ENCODE measurements at regions not wholly inside any gene's neighbourhood (a gene's known extent, or its start where the extent isn't known, plus 50 kb on each side); places are given as distances from the start of the nearest gene placed in this dataset.

DNA sequence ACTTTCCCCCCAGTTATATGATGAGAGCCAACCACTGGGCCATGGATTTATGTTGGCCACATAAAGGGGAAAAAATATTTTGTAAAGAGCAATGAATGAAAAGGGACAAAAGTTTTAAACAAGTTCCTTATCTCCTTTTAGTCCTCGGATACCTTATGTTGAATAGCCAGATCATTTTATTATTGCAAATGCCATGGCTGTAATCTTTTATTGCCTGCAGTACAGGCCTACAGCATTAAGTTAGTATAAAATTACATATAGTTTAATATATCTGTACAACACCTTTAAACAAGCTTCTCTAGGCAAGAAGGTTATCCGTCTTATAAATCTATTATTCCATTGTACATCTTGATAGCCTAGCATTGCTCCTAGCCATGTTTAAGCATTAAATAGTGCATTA, 93.9 kb upstream of the SLC35B3 start:
- DNase-seq = no peak
- H3K4me3 ChIP-seq (ENCODE audit: low read depth in 1 of 3, low read length in 3 of 3) = no peak overlapping the region
- H3K27me3 ChIP-seq (ENCODE audit: control insufficient read depth in 3 of 3, insufficient read depth in 3 of 3, low read length in 3 of 3) = no peaks in the 10 kb centered on the region
- no peaks in the 10 kb centered on the region for H3K9me3 ChIP-seq (ENCODE audit: control insufficient read depth in 2 of 2, insufficient read depth in 1 of 2, low read depth in 1 of 2, low read length in 1 of 2)
- FAIRE-seq = no peak
- no peaks in the 10 kb centered on the region for H3K36me3 ChIP-seq (ENCODE audit: control insufficient read depth in 3 of 3, insufficient read depth in 2 of 3, low read depth in 1 of 3, low read length in 3 of 3)
- no peak overlapping the region for H3K27ac ChIP-seq (ENCODE audit: low read depth in 1 of 3, low read length in 2 of 3)
- 49 to 79% (median 63%) methylated on average over 2 of the region's 2 CpGs for WGBS, 3 donors
- H3K4me1 ChIP-seq (ENCODE audit: control insufficient read depth in 3 of 3, insufficient read depth in 2 of 3, low read depth in 1 of 3, low read length in 2 of 3) = no peaks in the 10 kb centered on the region

DNA sequence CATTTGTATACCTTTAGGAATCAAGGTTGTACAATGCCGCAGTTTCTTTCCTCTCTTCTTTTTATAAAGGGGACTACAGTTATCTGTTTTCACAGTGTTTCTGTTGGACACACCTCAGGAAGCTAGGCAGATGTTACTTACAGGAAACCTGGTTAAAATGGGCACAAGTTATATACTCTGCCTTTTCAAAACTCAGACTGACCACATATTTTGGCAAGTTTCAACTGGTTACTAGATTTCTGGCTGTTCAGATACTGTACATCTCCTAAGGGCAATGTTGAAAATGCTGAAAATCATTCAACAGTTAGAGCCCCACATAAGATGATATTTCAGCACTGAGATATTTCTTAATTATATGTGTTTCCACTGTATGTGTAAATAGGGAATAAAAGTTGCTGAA, 92.5 kb upstream of the SLC35B3 start:
- Histone ChIP-seq H3K4me3 (ENCODE audit: low read depth in 1 of 3, low read length in 3 of 3) (no peak overlapping the region), H3K27me3 (ENCODE audit: control insufficient read depth in 3 of 3, insufficient read depth in 3 of 3, low read length in 3 of 3) (no peaks in the 10 kb centered on the region), H3K4me1 (ENCODE audit: control insufficient read depth in 3 of 3, insufficient read depth in 2 of 3, low read depth in 1 of 3, low read length in 2 of 3) (no peaks in the 10 kb centered on the region), H3K27ac (ENCODE audit: low read depth in 1 of 3, low read length in 2 of 3) (no peak overlapping the region), H3K36me3 (ENCODE audit: control insufficient read depth in 3 of 3, insufficient read depth in 2 of 3, low read depth in 1 of 3, low read length in 3 of 3) (no peaks in the 10 kb centered on the region), H3K9me3 (ENCODE audit: control insufficient read depth in 2 of 2, insufficient read depth in 1 of 2, low read depth in 1 of 2, low read length in 1 of 2) (no peaks in the 10 kb centered on the region)
- FAIRE-seq (no peak), DNase-seq (no peak)
- 86 to 100% (median 92%) methylated on average over 1 of the region's 1 CpG for WGBS, 3 donors

DNA sequence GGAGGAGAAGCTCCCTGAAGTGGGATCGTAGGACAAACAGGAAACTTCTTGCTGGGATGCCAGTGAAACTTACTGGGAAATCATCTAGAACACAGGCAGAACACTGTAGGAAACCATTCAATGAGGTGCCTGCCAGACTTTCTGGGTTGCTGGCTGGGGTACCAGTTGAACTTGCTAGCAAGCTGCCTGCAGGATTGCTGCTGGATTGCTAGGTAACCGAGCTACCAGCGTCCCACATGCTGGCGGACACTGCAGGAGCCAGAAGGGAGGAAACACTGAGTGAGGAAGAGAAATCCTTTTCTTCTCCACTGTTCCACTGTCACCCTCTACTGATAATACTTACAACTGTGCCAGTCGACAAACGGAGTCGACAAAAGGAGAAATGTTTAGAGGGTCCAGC, 91.3 kb upstream of the SLC35B3 start:
- H3K27me3 ChIP-seq (ENCODE audit: control insufficient read depth in 3 of 3, insufficient read depth in 3 of 3, low read length in 3 of 3) = no peaks in the 10 kb centered on the region
- H3K36me3 ChIP-seq (ENCODE audit: control insufficient read depth in 3 of 3, insufficient read depth in 2 of 3, low read depth in 1 of 3, low read length in 3 of 3) = no peaks in the 10 kb centered on the region
- no peak overlapping the region for H3K4me3 ChIP-seq (ENCODE audit: low read depth in 1 of 3, low read length in 3 of 3)
- no peaks in the 10 kb centered on the region for H3K9me3 ChIP-seq (ENCODE audit: control insufficient read depth in 2 of 2, insufficient read depth in 1 of 2, low read depth in 1 of 2, low read length in 1 of 2)
- WGBS, 3 donors = 64 to 84% (median 79%) methylated on average over 7 of the region's 7 CpGs
- no peak overlapping the region for H3K27ac ChIP-seq (ENCODE audit: low read depth in 1 of 3, low read length in 2 of 3)
- FAIRE-seq (no peak), DNase-seq (no peak)
- no peaks in the 10 kb centered on the region for H3K4me1 ChIP-seq (ENCODE audit: control insufficient read depth in 3 of 3, insufficient read depth in 2 of 3, low read depth in 1 of 3, low read length in 2 of 3)

DNA sequence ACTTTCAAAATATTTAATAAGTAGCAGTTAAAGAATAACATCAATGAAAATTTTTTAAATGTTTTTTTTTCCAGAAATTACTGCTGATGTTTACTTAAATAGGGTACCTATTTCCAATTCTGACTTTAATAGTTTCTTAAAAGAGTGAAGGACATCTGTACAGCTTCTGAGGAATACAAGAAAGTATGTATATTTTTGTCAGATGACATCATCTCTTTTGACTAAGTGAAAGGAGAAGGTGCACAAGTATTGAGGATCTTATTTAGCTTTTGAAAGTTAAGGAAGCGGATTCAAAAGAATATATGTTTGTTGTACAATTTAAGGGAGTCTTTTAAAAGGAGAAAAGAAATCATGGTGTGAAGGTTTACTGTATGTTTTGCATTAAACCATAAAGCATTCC, 90.0 kb upstream of the SLC35B3 start:
- H3K27ac ChIP-seq (ENCODE audit: low read depth in 1 of 3, low read length in 2 of 3) = no peak overlapping the region
- no peak overlapping the region for H3K4me3 ChIP-seq (ENCODE audit: low read depth in 1 of 3, low read length in 3 of 3)
- no peaks in the 10 kb centered on the region for H3K36me3 ChIP-seq (ENCODE audit: control insufficient read depth in 3 of 3, insufficient read depth in 2 of 3, low read depth in 1 of 3, low read length in 3 of 3)
- no peaks in the 10 kb centered on the region for H3K4me1 ChIP-seq (ENCODE audit: control insufficient read depth in 3 of 3, insufficient read depth in 2 of 3, low read depth in 1 of 3, low read length in 2 of 3)
- no peaks in the 10 kb centered on the region for H3K9me3 ChIP-seq (ENCODE audit: control insufficient read depth in 2 of 2, insufficient read depth in 1 of 2, low read depth in 1 of 2, low read length in 1 of 2)
- WGBS, 3 donors = 91 to 95% (median 92%) methylated on average over 1 of the region's 1 CpG
- FAIRE-seq = no peak
- H3K27me3 ChIP-seq (ENCODE audit: control insufficient read depth in 3 of 3, insufficient read depth in 3 of 3, low read length in 3 of 3) = no peaks in the 10 kb centered on the region
- no peak for DNase-seq

DNA sequence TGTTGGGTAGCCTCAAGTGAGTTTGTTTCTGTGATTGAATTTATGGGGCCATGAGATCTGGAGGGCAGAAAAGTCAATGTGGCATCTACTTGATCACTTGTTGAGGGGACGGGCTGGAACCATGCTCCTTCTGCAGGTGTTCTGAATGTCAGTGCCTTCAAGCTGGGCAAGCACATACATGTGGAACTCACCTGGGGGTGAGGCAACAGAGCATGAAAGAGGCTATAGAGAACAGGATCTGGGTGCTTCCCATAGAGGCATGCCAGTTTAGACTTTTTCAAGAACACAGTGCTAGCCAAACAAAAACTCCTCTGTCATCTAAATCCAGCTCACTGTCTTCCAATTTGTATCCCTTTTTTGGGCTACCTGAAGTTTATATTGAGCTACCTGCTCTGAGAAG, 77.8 kb upstream of the SLC35B3 start:
- WGBS, 3 donors = 82 to 94% (median 94%) methylated on average over 1 of the region's 1 CpG
- H3K27ac ChIP-seq (ENCODE audit: low read depth in 1 of 3, low read length in 2 of 3) = no peak overlapping the region
- FAIRE-seq = no peak

DNA sequence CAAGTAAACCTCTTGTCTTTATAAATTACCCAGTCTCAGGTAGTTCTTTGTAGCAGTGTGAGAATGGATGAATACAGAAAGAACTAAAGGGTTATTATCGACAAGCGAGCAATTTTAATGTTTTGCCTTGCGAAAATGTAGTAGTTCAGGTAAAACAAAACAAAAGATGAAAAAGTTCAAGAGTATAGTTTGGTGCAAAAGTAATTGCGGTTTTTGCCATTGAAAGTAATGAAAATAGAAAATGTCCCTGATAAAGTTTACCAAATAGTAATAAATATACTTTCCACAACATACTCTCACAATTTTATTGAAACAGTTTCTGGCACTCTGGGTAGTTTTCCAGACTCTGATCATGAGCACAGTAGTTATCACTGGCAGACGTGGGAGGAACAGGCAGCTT, 71.9 kb upstream of the SLC35B3 start:
- WGBS, 3 donors = 85 to 92% (median 88%) methylated on average over 5 of the region's 5 CpGs
- no peak overlapping the region for H3K27ac ChIP-seq (ENCODE audit: low read depth in 1 of 3, low read length in 2 of 3)
- H3K36me3 ChIP-seq (ENCODE audit: control insufficient read depth in 3 of 3, insufficient read depth in 2 of 3, low read depth in 1 of 3, low read length in 3 of 3) = no peaks in the 10 kb centered on the region
- DNase-seq (no peak), FAIRE-seq (no peak)
- no peaks in the 10 kb centered on the region for H3K4me1 ChIP-seq (ENCODE audit: control insufficient read depth in 3 of 3, insufficient read depth in 2 of 3, low read depth in 1 of 3, low read length in 2 of 3)
- no peaks in the 10 kb centered on the region for H3K9me3 ChIP-seq (ENCODE audit: control insufficient read depth in 2 of 2, insufficient read depth in 1 of 2, low read depth in 1 of 2, low read length in 1 of 2)
- no peaks in the 10 kb centered on the region for H3K27me3 ChIP-seq (ENCODE audit: control insufficient read depth in 3 of 3, insufficient read depth in 3 of 3, low read length in 3 of 3)
- H3K4me3 ChIP-seq (ENCODE audit: low read depth in 1 of 3, low read length in 3 of 3) = no peak overlapping the region

More for the DNA sequence above, 77.8 kb upstream of the SLC35B3 start:
- DNase-seq = no peak
- Histone ChIP-seq H3K27me3 (ENCODE audit: control insufficient read depth in 3 of 3, insufficient read depth in 3 of 3, low read length in 3 of 3) (no peaks in the 10 kb centered on the region), H3K36me3 (ENCODE audit: control insufficient read depth in 3 of 3, insufficient read depth in 2 of 3, low read depth in 1 of 3, low read length in 3 of 3) (no peaks in the 10 kb centered on the region), H3K4me1 (ENCODE audit: control insufficient read depth in 3 of 3, insufficient read depth in 2 of 3, low read depth in 1 of 3, low read length in 2 of 3) (no peaks in the 10 kb centered on the region), H3K4me3 (ENCODE audit: low read depth in 1 of 3, low read length in 3 of 3) (no peak overlapping the region), H3K9me3 (ENCODE audit: control insufficient read depth in 2 of 2, insufficient read depth in 1 of 2, low read depth in 1 of 2, low read length in 1 of 2) (no peaks in the 10 kb centered on the region)

DNA sequence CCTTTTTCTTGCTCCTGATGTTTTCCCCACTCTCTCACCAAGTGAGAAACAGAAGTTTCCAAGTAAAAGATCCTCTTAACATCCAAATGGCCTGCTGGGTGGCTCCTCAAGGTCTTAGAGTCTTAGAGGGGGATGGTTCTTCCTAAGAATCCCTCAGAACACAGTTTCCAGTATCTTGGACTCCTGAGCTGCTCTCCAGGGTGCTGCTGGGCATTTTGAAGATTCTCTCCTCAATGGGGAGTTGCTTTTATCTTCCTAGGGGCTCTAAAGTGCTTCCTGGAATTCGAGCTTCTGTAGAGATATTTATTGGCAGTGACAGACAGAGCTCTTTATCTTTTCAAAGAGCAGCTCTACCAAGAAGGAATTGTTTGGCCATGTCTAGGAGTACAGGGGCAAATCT, 70.8 kb upstream of the SLC35B3 start:
- WGBS, 3 donors = 4 to 11% (median 5%) methylated on average over 1 of the region's 1 CpG
- Histone ChIP-seq H3K9me3 (ENCODE audit: control insufficient read depth in 2 of 2, insufficient read depth in 1 of 2, low read depth in 1 of 2, low read length in 1 of 2) (no peaks in the 10 kb centered on the region), H3K27me3 (ENCODE audit: control insufficient read depth in 3 of 3, insufficient read depth in 3 of 3, low read length in 3 of 3) (no peaks in the 10 kb centered on the region), H3K27ac (ENCODE audit: low read depth in 1 of 3, low read length in 2 of 3) (no peak overlapping the region), H3K4me1 (ENCODE audit: control insufficient read depth in 3 of 3, insufficient read depth in 2 of 3, low read depth in 1 of 3, low read length in 2 of 3) (no peaks in the 10 kb centered on the region), H3K4me3 (ENCODE audit: low read depth in 1 of 3, low read length in 3 of 3) (no peak overlapping the region), H3K36me3 (ENCODE audit: control insufficient read depth in 3 of 3, insufficient read depth in 2 of 3, low read depth in 1 of 3, low read length in 3 of 3) (no peaks in the 10 kb centered on the region)
- DNase-seq = no peak
- no peak for FAIRE-seq

DNA sequence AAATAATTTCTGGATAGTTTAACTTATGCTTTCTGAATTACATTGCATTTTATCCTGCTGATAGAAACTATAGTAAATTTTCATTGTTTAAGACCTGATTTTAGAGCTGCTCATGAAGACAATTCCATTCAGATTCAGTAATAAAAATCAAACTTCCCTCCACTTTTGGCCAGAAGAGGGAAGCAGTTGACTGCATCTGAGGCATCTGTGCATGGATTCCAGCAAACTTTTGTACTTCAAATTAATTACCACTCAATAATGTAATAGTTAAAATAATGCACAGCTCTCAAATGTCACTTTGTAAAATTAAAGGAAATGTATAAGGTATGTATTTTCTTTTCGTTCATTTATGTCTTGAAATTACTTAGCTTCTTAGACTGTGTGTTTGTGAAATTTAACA, 64.2 kb upstream of the SLC35B3 start:
- 12 to 46% (median 27%) methylated on average over 1 of the region's 1 CpG for WGBS, 3 donors

DNA sequence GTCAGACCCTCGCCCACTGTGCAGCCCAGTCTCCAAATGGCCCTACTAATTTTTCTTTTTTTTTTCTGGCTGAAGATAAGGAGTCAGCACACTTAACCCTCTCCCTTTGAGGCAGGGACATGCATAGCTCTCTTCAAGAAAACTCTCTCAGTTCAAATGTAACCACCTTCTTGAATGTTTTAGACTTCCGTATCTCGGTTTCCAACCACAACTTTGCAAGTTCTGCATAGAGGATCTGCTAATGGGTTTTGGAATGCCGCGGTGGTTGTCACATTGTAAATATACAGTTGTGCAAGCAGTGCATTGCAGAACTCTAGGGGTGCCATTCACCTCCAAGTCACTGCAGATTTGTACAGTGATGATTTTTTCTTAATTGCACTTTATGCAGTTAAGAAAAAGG, 59.4 kb upstream of the SLC35B3 start:
- Histone ChIP-seq H3K27ac (ENCODE audit: low read depth in 1 of 3, low read length in 2 of 3) (no peak overlapping the region), H3K36me3 (ENCODE audit: control insufficient read depth in 3 of 3, insufficient read depth in 2 of 3, low read depth in 1 of 3, low read length in 3 of 3) (no peaks in the 10 kb centered on the region), H3K27me3 (ENCODE audit: control insufficient read depth in 3 of 3, insufficient read depth in 3 of 3, low read length in 3 of 3) (no peaks in the 10 kb centered on the region), H3K4me1 (ENCODE audit: control insufficient read depth in 3 of 3, insufficient read depth in 2 of 3, low read depth in 1 of 3, low read length in 2 of 3) (no peaks in the 10 kb centered on the region), H3K4me3 (ENCODE audit: low read depth in 1 of 3, low read length in 3 of 3) (no peak overlapping the region), H3K9me3 (ENCODE audit: control insufficient read depth in 2 of 2, insufficient read depth in 1 of 2, low read depth in 1 of 2, low read length in 1 of 2) (no peaks in the 10 kb centered on the region)
- FAIRE-seq (no peak), DNase-seq (no peak)
- WGBS, 3 donors = 83 to 90% (median 87%) methylated on average over 5 of the region's 5 CpGs

More for the DNA sequence above, 64.2 kb upstream of the SLC35B3 start:
- FAIRE-seq (no peak), DNase-seq (no peak)
- Histone ChIP-seq H3K27ac (ENCODE audit: low read depth in 1 of 3, low read length in 2 of 3) (no peak overlapping the region), H3K9me3 (ENCODE audit: control insufficient read depth in 2 of 2, insufficient read depth in 1 of 2, low read depth in 1 of 2, low read length in 1 of 2) (no peaks in the 10 kb centered on the region), H3K36me3 (ENCODE audit: control insufficient read depth in 3 of 3, insufficient read depth in 2 of 3, low read depth in 1 of 3, low read length in 3 of 3) (no peaks in the 10 kb centered on the region), H3K4me1 (ENCODE audit: control insufficient read depth in 3 of 3, insufficient read depth in 2 of 3, low read depth in 1 of 3, low read length in 2 of 3) (no peaks in the 10 kb centered on the region), H3K27me3 (ENCODE audit: control insufficient read depth in 3 of 3, insufficient read depth in 3 of 3, low read length in 3 of 3) (no peaks in the 10 kb centered on the region), H3K4me3 (ENCODE audit: low read depth in 1 of 3, low read length in 3 of 3) (no peak overlapping the region)

Measured in small intestine (tissue), 7 donors.